Mesenchymal stem cell (in vitro differentiated cells and primary cell): ENCODE measurements at regions not wholly inside any gene's neighbourhood (a gene's known extent, or its start where the extent isn't known, plus 50 kb on each side); places are given as distances from the start of the nearest gene placed in this dataset.

Source experiments
- DNase-seq: peaks from one replicate; pipeline ENCODE4 v3.0.0-alpha.2; 2013
- H2AFZ ChIP-seq: one replicate; pipeline ENCODE4 v1.6.1; 2013; ENCODE audit warnings: low read depth, mild to moderate bottlenecking, control low read depth, inconsistent platforms, low read length, moderate library complexity
- H2AK5ac ChIP-seq: 2 replicates; pipeline ENCODE4 v1.6.1; 2013; ENCODE audit warnings: low read length, moderate library complexity, mild to moderate bottlenecking, inconsistent platforms; ENCODE audit not compliant: severe bottlenecking
- H2BK120ac ChIP-seq: one replicate; pipeline ENCODE4 v1.6.1; 2013; ENCODE audit warnings: low read depth, mild to moderate bottlenecking, inconsistent platforms, low read length, moderate library complexity
- H2BK12ac ChIP-seq, 2 experiments: one replicate each; pipeline ENCODE4 v1.6.1; 2013; ENCODE audit warnings: inconsistent platforms in 2 of 2, low read length in 2 of 2, mild to moderate bottlenecking in 2 of 2, moderate library complexity in 2 of 2, control low read depth in 1 of 2
- H2BK15ac ChIP-seq: one replicate; pipeline ENCODE4 v1.6.1; 2013; ENCODE audit warnings: mild to moderate bottlenecking, low read depth, inconsistent platforms; ENCODE audit not compliant: poor library complexity, severe bottlenecking
- H2BK5ac ChIP-seq: 2 replicates; pipeline ENCODE4 v1.6.1; 2013; ENCODE audit warnings: low read depth, mild to moderate bottlenecking, low read length, control low read depth, inconsistent platforms; ENCODE audit not compliant: poor library complexity, severe bottlenecking
- H3K14ac ChIP-seq, 2 experiments: one replicate each; pipeline ENCODE4 v1.6.1; 2013; ENCODE audit warnings: inconsistent platforms in 2 of 2, low read length in 2 of 2, control low read depth in 1 of 2, mild to moderate bottlenecking in 1 of 2, moderate library complexity in 1 of 2
- H3K18ac ChIP-seq, 2 experiments: one replicate each; pipeline ENCODE4 v1.6.1; 2013; ENCODE audit warnings: inconsistent platforms in 2 of 2, low read length in 2 of 2, control low read depth in 1 of 2, low read depth in 1 of 2, mild to moderate bottlenecking in 1 of 2
- H3K23ac ChIP-seq, 2 experiments: one replicate each; pipeline ENCODE4 v1.6.1; 2013; ENCODE audit warnings: inconsistent platforms in 2 of 2, low read length in 2 of 2, mild to moderate bottlenecking in 2 of 2, moderate library complexity in 2 of 2, control low read depth in 1 of 2
- H3K27ac ChIP-seq: 2 replicates; pipeline ENCODE4 v1.5.1; 2013; ENCODE audit warnings: mild to moderate bottlenecking, moderate library complexity, low read length, control low read depth, inconsistent platforms; ENCODE audit not compliant: poor library complexity, severe bottlenecking
- H3K27me3 ChIP-seq, 2 experiments: 2 replicates each; pipeline versions ENCODE4 v1.6.1 to v1.7.0; 2013; ENCODE audit warnings: low read length in 2 of 2, mild to moderate bottlenecking in 2 of 2, moderate library complexity in 2 of 2, control low read depth in 1 of 2, inconsistent platforms in 1 of 2; ENCODE audit not compliant: control insufficient read depth in 1 of 2, insufficient read depth in 1 of 2
- H3K36me3 ChIP-seq, 2 experiments: 2 replicates each; pipeline versions ENCODE4 v1.6.1 to v1.7.0; 2013; ENCODE audit warnings: low read length in 2 of 2, control low read depth in 1 of 2, inconsistent platforms in 1 of 2, low read depth in 1 of 2, mild to moderate bottlenecking in 1 of 2; ENCODE audit not compliant: insufficient read depth in 2 of 2, control insufficient read depth in 1 of 2
- H3K4ac ChIP-seq, 2 experiments: one replicate each; pipeline ENCODE4 v1.6.1; 2013; ENCODE audit warnings: inconsistent platforms in 2 of 2, low read length in 2 of 2, mild to moderate bottlenecking in 2 of 2, moderate library complexity in 2 of 2, control low read depth in 1 of 2, low read depth in 1 of 2
- H3K4me1 ChIP-seq: 2 replicates; pipeline ENCODE4 v1.6.1; 2013; ENCODE audit warnings: low read depth, low read length, control low read depth; ENCODE audit not compliant: control insufficient read depth, insufficient read depth
- H3K4me2 ChIP-seq: 2 replicates; pipeline ENCODE4 v1.6.1; 2013; ENCODE audit warnings: low read length, mild to moderate bottlenecking, inconsistent platforms; ENCODE audit not compliant: poor library complexity, severe bottlenecking
- H3K4me3 ChIP-seq, 2 experiments: 2 replicates each; pipeline versions ENCODE4 v1.5.1 to v1.7.0; 2013; ENCODE audit warnings: low read length in 2 of 2, mild to moderate bottlenecking in 2 of 2, control low read depth in 1 of 2, low read depth in 1 of 2; ENCODE audit not compliant: insufficient read depth in 1 of 2
- H3K79me1 ChIP-seq: replicated peaks from 2 replicates; pipeline ENCODE4 v1.6.1; 2013; ENCODE audit warnings: mild to moderate bottlenecking, control low read depth, low read length, inconsistent platforms; ENCODE audit not compliant: poor library complexity, severe bottlenecking
- H3K9ac ChIP-seq: 2 replicates; pipeline ENCODE4 v1.7.0; 2013; ENCODE audit warnings: mild to moderate bottlenecking, low read length, moderate library complexity
- H3K9me3 ChIP-seq: 2 replicates; pipeline ENCODE4 v1.7.0; 2013; ENCODE audit warnings: mild to moderate bottlenecking, low read length; ENCODE audit not compliant: control insufficient read depth
- H4K8ac ChIP-seq: one replicate; pipeline ENCODE4 v1.6.1; 2013; ENCODE audit warnings: inconsistent platforms, mild to moderate bottlenecking, low read length, moderate library complexity
- H4K91ac ChIP-seq: one replicate; pipeline ENCODE4 v1.6.1; 2013; ENCODE audit warnings: mild to moderate bottlenecking, low read length, inconsistent platforms
- WGBS: methylation state at CpG from one replicate; pipeline ENCODE4 v1.1.7; 2013; ENCODE audit warnings: mixed read lengths; 5-methylcytosine and 5-hydroxymethylcytosine counted together

- H3K4ac ChIP-seq: no peak overlapping the region
- peak overlapping the region; percentile 73 for H2BK120ac ChIP-seq
- no peak overlapping the region for H2AFZ ChIP-seq
- no peak overlapping the region for H3K4me3 ChIP-seq
- no peak overlapping the region for H2BK15ac ChIP-seq
- H2AK5ac ChIP-seq: peak overlapping the region; percentile 19
- H3K27me3 ChIP-seq: no peaks in the 10 kb centered on the region
- no peak overlapping the region for H2BK5ac ChIP-seq
- no peak overlapping the region for H3K14ac ChIP-seq
- no peaks in the 10 kb centered on the region for H3K36me3 ChIP-seq
- no peak for DNase-seq
- H3K27ac ChIP-seq: no peak overlapping the region
- H3K9me3 ChIP-seq: no peaks in the 10 kb centered on the region
- H4K8ac ChIP-seq: peak overlapping the region; percentile 69
- no peak overlapping the region for H4K91ac ChIP-seq
- no peaks in the 10 kb centered on the region for H3K79me1 ChIP-seq
- no peak overlapping the region for H3K4me2 ChIP-seq
- H3K18ac ChIP-seq: peak overlapping the region in 1 of 2 experiments; percentile 41
- H3K9ac ChIP-seq: no peak overlapping the region
- no peak overlapping the region for H3K23ac ChIP-seq
- no peaks in the 10 kb centered on the region for H3K4me1 ChIP-seq
- H2BK12ac ChIP-seq: no peak overlapping the region
Measured at GRCh38 chr3:177960722-177961121, 575.5 kb upstream of the KCNMB2 start.

- no peak overlapping the region for H3K27ac ChIP-seq
- H3K18ac ChIP-seq: no peak overlapping the region
- no peak overlapping the region for H2BK5ac ChIP-seq
- no peak overlapping the region for H3K23ac ChIP-seq
- H3K9ac ChIP-seq: no peak overlapping the region
- no peaks in the 10 kb centered on the region for H3K27me3 ChIP-seq
- no peaks in the 10 kb centered on the region for H3K36me3 ChIP-seq
- H2BK15ac ChIP-seq: no peak overlapping the region
- no peak overlapping the region for H3K14ac ChIP-seq
- no peak overlapping the region for H3K4me2 ChIP-seq
- no peak overlapping the region for H3K4me3 ChIP-seq
- no peaks in the 10 kb centered on the region for H3K79me1 ChIP-seq
- H4K91ac ChIP-seq: no peak overlapping the region
- no peak for DNase-seq
- no peaks in the 10 kb centered on the region for H3K9me3 ChIP-seq
- H2AK5ac ChIP-seq: no peak overlapping the region
- WGBS: 90% methylated on average over 2 of the region's 3 CpGs
- no peak overlapping the region for H3K4ac ChIP-seq
- H2BK120ac ChIP-seq: no peak overlapping the region
- H2BK12ac ChIP-seq: no peak overlapping the region
- no peaks in the 10 kb centered on the region for H3K4me1 ChIP-seq
- no peak overlapping the region for H2AFZ ChIP-seq
- no peak overlapping the region for H4K8ac ChIP-seq
Measured at GRCh38 chr3:177961784-177962183, 574.5 kb upstream of the KCNMB2 start.

DNA sequence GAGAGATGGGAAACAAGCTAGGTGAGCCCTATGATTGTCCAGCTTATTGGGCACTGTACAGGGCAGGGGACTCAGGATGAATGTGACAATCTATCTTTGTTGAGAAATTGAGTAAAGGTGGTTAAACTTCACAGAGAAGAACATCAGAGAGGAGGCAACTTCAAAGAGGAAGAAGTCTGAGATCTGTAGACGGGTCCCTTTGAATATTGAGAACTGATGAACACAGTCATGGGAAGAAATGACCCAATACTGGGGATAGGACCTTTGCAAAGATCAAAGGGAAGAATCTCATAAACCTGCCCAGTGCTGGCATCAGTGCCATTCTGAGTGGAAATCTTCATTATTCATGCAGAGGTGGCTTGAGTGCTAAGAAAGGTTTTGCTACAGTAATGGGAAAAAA is 569.7 kb upstream of the KCNMB2 start:
- Histone ChIP-seq H2BK5ac (no peak overlapping the region), H4K8ac (no peak overlapping the region), H2BK15ac (no peak overlapping the region), H3K36me3 (no peaks in the 10 kb centered on the region), H3K4me3 (no peak overlapping the region), H3K14ac (no peak overlapping the region), H2BK12ac (no peak overlapping the region), H3K27me3 (no peaks in the 10 kb centered on the region), H3K18ac (no peak overlapping the region), H3K4ac (no peak overlapping the region), H3K4me2 (no peak overlapping the region), H3K23ac (no peak overlapping the region), H4K91ac (no peak overlapping the region), H3K4me1 (no peaks in the 10 kb centered on the region), H2AFZ (no peak overlapping the region), H3K9me3 (no peaks in the 10 kb centered on the region), H3K79me1 (no peaks in the 10 kb centered on the region), H3K27ac (no peak overlapping the region), H2BK120ac (no peak overlapping the region), H2AK5ac (no peak overlapping the region), H3K9ac (no peak overlapping the region)
- DNase-seq: no peak
- WGBS: 97% methylated on average over 1 of the region's 1 CpG

DNA sequence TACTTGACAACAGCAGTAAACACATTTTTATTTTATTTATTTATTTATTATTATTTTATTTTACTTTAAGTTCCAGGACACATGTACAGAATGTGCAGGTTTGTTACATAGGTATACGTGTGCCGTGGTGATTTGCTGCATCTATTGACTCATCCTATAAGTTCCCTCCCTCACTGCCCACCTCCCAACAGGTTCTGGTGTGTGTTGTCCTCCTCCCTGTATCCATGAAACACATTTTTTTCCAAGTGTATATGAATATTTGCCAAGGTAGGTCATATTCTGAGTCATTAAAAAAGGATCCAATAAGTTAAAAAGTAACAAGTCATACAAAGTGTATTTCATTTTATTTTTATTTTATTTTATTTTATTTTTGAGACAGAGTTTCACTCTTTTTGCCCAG is 567.3 kb upstream of the KCNMB2 start:
- Histone ChIP-seq H3K4me1 (peaks cover 2% of the 10 kb centered on the region), H3K79me1 (no peaks in the 10 kb centered on the region), H2AFZ (no peak overlapping the region), H3K9ac (no peak overlapping the region), H3K27me3 (no peaks in the 10 kb centered on the region), H3K9me3 (no peaks in the 10 kb centered on the region), H3K4me3 (no peak overlapping the region), H4K8ac (no peak overlapping the region), H3K14ac (no peak overlapping the region), H2BK5ac (no peak overlapping the region), H3K4ac (no peak overlapping the region), H4K91ac (no peak overlapping the region), H3K27ac (no peak overlapping the region), H2BK15ac (no peak overlapping the region), H3K36me3 (no peaks in the 10 kb centered on the region), H2BK12ac (no peak overlapping the region), H3K4me2 (no peak overlapping the region), H2BK120ac (no peak overlapping the region), H3K23ac (no peak overlapping the region), H3K18ac (no peak overlapping the region), H2AK5ac (no peak overlapping the region)
- no peak for DNase-seq
- 100% methylated on average over 2 of the region's 2 CpGs for WGBS
